Astrocyte of the cerebellum (primary cell): ENCODE measurements at regions not wholly inside any gene's neighbourhood (a gene's known extent, or its start where the extent isn't known, plus 50 kb on each side); places are given as distances from the start of the nearest gene placed in this dataset.
"Not testable (repeated sequence)": the region's sequence is repeated elsewhere in the genome, so short reads cannot be mapped to it uniquely, and the experiment has no call there.

Experiments used
- DNase-seq: peaks from one replicate; pipeline ENCODE4 v3.0.0-alpha.2; 2011; ENCODE audit warnings: low read depth
- H3K4me3 ChIP-seq: 2 replicates; pipeline ENCODE4 v1.5.1; 2011; ENCODE audit warnings: mild to moderate bottlenecking, low read depth, low read length, moderate library complexity
- in situ Hi-C: cut with HindIII; loops from 2 replicates; pipeline ENCODE4 v1.10.0; 2017; ENCODE audit warnings: low sequenced_read_pairs
- TF ChIP-seq, protein P1 (sequence below): IDR thresholded peaks from 2 replicates; pipeline ENCODE4 v1.5.1; 2012; ENCODE audit warnings: low read length, low read depth, moderate library complexity, mild to moderate bottlenecking; ENCODE audit errors: missing control alignments

DNA sequence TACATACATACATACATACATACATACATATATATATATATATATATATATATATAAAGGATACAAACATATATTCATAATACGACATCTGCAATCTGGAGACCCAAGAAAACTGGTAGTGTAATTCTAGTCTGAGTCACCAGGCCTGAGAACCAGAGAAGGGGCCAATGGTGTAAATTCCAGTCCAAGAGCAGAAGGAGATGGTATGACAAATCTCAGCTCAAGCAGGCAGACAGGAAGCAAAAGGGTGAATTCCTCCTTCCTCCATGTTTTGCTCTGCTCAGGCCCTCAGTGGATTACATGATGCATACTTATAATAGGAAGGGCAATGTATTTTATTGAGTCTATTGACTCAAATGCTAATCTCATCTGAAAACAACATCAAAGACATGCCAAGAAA lies 1060.4 kb upstream of the TMPRSS15 start:
- in situ Hi-C loops, result no loop called here
- TF ChIP-seq, protein P1, sequence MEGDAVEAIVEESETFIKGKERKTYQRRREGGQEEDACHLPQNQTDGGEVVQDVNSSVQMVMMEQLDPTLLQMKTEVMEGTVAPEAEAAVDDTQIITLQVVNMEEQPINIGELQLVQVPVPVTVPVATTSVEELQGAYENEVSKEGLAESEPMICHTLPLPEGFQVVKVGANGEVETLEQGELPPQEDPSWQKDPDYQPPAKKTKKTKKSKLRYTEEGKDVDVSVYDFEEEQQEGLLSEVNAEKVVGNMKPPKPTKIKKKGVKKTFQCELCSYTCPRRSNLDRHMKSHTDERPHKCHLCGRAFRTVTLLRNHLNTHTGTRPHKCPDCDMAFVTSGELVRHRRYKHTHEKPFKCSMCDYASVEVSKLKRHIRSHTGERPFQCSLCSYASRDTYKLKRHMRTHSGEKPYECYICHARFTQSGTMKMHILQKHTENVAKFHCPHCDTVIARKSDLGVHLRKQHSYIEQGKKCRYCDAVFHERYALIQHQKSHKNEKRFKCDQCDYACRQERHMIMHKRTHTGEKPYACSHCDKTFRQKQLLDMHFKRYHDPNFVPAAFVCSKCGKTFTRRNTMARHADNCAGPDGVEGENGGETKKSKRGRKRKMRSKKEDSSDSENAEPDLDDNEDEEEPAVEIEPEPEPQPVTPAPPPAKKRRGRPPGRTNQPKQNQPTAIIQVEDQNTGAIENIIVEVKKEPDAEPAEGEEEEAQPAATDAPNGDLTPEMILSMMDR, result no peak
- no peak overlapping the region for H3K4me3 ChIP-seq
- DNase-seq, result no peak

DNA sequence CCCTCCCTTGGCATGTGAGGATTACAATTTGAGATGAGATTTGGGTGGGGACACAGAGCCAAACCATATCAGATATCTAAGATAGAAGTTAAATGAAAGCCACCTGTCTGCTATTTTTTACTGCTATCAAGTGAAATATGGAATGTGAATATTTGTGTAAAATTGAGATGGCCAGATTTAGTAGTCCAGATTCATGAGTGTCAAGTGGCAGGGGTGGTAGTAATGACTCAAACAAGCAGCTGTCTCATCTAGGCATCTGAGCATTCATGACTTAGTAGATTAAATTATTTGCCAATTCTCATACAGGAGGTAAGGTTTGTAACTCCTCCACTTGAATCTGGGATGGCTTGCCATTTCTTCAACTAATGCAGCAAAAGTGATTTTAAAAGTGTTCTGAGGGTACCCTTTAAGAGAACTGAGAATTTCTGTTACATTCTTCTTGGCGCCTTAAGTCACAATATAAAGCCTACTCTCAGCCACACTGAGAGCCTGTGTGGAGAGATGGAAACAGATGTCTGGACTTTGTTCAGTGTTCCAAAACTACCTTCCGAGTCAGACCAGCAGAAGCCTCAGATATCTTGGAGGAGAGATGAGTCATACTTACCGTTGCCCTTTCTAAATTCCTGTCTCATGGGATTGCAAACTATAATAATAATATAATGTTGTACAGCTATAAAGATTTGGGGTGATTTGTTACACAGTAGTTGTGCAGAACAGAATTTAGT lies 1065.6 kb upstream of the TMPRSS15 start:
- in situ Hi-C loops, result no loop called here
- TF ChIP-seq, protein P1, result no peak
- no peak for DNase-seq

DNA sequence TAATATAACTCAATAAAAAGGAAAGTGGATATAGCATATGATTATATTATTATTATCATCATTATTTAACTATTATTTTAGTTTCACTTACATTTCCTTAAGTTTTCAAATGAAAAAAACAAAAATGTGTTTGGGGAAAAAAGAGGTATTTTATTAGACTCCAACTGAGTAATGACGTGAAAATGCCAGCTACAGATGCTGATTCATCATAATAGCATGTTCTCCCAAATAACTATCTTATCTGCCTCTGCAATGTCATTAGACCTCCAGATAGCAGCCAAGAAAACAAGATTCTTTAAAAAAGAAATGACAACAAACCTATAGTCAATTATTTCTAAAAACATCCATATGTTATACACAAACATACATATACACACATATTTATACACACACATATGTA lies 1071.9 kb upstream of the TMPRSS15 start:
- TF ChIP-seq, protein P1, result no peak
- in situ Hi-C loops, result no loop called here

More for the DNA sequence above, 1065.6 kb upstream of the TMPRSS15 start:
- no peak overlapping the region for H3K4me3 ChIP-seq

DNA sequence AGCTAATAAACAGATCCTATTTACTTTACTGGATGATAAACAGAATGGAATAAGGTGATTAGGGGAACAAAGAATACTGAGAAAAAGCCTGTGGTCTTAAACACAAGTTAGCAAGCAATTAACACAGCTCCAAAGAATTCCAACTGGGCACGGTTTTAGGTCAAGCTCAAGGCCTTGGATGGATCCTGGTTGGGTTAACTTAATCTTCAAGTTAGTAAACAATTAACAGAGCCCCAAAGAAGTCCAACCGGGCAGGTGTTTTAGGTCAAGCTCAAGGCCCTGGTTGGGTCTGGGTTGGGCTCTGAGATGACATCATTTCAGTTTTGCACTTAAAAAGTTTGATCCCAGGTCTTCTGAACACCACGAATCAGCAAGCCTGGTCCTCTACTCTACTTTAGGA lies 1086.3 kb upstream of the TMPRSS15 start:
- in situ Hi-C loops, result no loop called here
- TF ChIP-seq, protein P1, result no peak
- H3K4me3 ChIP-seq, result no peak overlapping the region
- no peak for DNase-seq

More for the DNA sequence above, 1071.9 kb upstream of the TMPRSS15 start:
- DNase-seq, result no peak
- no peak overlapping the region for H3K4me3 ChIP-seq

DNA sequence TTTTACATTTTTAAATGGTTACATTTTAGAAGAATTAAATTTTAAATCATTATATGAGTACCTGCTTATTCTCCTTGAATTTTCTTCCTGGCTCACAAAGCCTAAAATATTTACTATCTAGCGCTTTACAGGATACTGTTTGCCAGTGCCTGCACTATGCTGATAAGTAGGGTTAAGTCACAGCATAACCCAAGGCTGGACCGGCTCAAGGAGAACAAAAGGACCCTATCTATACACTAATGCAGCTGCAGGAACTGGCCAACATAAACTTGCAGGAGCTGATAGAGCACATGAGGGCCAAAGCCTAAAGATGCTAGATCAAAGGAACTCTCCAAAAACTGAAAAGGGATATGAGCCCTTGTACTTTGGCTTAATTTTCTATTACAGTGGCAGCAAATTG lies 1086.9 kb upstream of the TMPRSS15 start:
- DNase-seq, result no peak
- in situ Hi-C loops, result no loop called here
- TF ChIP-seq, protein P1, result no peak
- no peak overlapping the region for H3K4me3 ChIP-seq

DNA sequence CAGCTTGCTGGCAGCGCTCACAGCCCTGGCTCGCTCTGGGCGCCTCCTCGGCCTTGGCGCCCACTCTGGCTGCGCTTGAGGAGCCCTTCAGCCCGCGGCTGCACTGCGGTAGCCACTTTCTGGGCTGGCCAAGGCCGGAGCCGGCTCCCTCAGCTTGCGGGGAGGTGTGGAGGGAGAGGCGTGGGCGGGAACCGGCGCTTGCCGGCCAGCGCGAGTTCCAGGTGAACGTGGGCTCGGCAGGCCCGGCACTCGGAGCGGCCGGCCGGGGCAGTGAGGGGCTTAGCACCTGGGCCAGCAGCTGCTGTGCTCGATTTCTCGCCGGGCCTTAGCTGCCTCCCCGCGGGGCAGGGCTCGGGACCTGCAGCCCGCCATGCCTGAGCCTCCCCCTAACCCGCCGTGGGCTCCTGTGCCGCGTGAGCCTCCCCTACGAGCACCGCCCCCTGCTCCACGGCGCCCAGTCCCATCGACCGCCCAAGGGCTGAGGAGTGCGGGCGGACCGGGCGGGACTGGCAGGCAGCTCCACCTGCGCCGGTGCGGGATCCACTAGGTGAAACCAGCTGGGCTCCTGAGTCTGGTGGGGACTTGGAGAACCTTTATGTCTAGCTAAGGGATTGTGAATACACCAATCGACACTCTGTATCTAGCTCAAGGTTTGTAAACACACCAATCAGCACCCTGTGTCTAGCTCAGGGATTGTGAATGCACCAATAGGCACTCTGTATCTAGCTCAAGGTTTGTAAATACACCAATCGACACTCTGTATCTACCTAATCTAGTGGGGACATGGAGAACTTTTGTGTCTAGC lies 1090.1 kb upstream of the TMPRSS15 start:
- H3K4me3 ChIP-seq, in situ Hi-C loops, DNase-seq: not testable (repeated sequence)

DNA sequence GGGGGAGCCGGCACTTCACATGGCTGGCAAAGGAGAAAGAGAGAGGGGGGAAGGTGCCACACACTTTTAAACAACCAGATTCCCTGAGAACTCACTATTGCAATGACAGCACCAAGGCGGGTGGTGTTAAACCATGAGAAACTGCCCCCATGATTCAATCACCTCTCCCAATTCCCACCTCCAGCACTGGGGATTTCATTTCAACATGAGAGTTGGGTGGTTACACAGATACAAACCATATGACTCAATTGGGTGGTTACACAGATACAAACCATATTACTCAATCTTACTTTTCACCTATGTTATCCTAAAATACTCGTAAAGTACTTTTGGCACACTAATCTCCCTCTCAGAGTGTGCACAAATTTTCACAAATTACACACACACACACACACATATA lies 1097.5 kb upstream of the TMPRSS15 start:
- TF ChIP-seq, protein P1, result no peak
- in situ Hi-C loops, result no loop called here

More for the DNA sequence above, 1097.5 kb upstream of the TMPRSS15 start:
- no peak overlapping the region for H3K4me3 ChIP-seq
- DNase-seq, result no peak
